GM12873 (cell line): ENCODE measurements at regions not wholly inside any gene's neighbourhood (a gene's known extent, or its start where the extent isn't known, plus 50 kb on each side); places are given as distances from the start of the nearest gene placed in this dataset.

ENCODE experiments used
- CTCF ChIP-seq: IDR thresholded peaks from 2 replicates; pipeline ENCODE4 v1.5.1; 2012; ENCODE audit warnings: low read depth, mild to moderate bottlenecking, moderate library complexity, low read length, control low read depth; ENCODE audit not compliant: insufficient read depth; ENCODE audit errors: missing control alignments

DNA sequence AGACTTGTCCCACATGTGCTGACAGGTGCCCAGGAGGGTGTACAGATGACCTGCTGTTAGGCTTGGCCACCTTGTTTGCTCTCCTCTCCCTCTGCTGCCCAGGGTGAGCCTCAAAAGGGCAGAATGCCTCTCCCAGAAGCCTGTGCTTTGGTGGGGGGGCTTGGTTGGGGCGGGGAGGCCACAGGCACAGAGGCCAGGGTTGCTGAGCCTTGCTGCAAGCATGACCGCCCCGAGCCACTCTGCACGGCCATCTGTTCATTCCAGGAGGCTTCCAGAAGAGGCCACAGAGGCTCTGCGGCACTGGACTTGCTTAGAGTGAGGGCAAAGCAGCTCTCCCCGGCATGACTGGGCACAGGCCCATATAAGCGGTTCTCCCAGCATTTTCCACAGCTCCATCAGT, 190.8 kb downstream of the GLRX3 start:
- no peak for TF ChIP-seq CTCF

- no peak for TF ChIP-seq CTCF
These were observed 193.6 kb downstream of the GLRX3 start for GRCh38 chr10:130329792-130330191.

DNA sequence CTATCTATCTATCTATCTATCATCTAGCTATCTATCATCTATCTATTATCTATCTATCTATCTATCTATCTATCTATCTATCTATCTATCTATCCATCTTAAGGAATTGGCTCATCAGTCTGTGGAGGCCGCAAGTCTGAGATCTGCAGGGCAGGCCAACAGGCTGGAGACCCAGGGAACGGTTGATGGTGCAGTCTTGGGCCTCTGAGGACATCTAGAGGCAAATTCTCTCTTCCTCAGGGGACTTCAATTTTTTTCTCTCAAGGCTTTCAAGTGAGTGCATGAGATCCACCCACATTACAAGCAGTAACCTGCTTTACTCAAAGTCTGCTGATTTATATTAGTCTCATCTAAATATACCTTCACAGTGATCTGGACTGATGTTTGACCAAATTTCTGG, 197.0 kb downstream of the GLRX3 start:
- TF ChIP-seq CTCF, result no peak

DNA sequence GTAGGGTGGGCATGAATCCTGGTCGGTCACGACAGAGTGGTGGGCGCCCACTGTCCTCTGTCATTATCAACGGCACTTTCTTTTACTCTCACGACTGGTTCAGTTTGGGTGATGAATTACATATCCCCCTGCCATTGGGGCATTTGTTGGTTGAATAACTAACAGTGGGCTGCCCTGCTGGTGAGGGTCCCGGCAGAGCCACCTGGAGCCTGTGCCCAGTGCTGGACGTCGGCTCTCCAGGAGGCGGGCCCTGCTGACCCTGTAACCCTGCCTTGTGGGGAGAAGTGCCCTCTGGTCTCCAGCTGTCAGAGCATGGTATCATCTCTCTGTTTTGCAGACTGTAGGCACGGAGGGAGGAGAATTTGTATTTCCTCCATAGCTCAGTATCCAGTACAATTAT, 199.1 kb downstream of the GLRX3 start:
- TF ChIP-seq CTCF, result no peak

DNA sequence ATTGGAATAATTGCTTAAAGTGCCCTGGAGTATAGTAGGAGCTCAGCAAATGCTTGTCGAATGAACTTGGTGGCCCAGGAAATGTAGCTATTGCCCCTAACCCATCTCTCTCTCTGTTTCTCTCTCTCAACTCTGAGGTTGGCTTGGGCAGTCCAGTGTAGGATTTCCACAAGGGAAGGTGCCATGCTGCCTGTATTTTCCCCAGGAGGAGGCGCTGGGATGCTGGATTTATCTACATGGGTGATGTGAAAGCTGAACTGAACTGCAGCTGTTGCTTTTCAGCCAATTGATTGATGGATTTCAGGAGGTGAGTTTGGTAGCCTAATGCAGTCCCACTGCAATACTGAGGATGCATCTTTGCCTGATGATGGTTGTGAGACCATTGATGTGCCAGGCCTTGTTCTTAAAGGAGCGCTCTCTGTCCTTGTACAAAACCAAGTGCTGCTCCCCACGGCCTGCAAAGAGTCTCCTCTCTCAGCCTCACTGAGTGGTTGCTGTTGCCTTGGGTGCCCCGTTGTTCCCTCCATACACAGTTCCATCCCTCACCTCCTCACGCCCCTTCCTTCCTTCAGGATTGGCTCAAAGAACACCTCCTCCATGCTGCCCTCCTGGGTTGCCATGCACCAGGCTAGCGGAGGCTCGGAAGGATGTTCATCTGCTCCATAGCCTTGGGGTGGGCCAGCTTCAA, 200.6 kb downstream of the GLRX3 start:
- no peak for TF ChIP-seq CTCF

- no peak for TF ChIP-seq CTCF
These were observed 201.1 kb downstream of the GLRX3 start for GRCh38 chr10:130337305-130337640.

- TF ChIP-seq CTCF, result no peak
These were observed 201.8 kb downstream of the GLRX3 start for GRCh38 chr10:130337696-130338635.
